ENCODE measurements at regions not wholly inside any gene's neighbourhood (a gene's known extent, or its start where the extent isn't known, plus 50 kb on each side); places are given as distances from the start of the nearest gene placed in this dataset.

GRCh38 chr12:22396735-22397134, 62.2 kb upstream of the ST8SIA1 start:
- FAIRE-seq (no peak), DNase-seq (no peak), ATAC-seq (no peak)
- H3K4me1 ChIP-seq, result no peaks in the 10 kb centered on the region
- intact Hi-C loops (cut with DNase I), result no loop called here
- H3K4me3 ChIP-seq, result no peak overlapping the region
- H3K9me3 ChIP-seq, result no peaks in the 10 kb centered on the region
- H3K27ac ChIP-seq, result no peak overlapping the region
- no peaks in the 10 kb centered on the region for H3K27me3 ChIP-seq
- TF ChIP-seq CTCF (IDR thresholded peaks at IDR 0.05), result no peak
- H3K36me3 ChIP-seq, result no peaks in the 10 kb centered on the region

- WGBS, 2 donors, result 40 to 71% methylated on average over 1 of the region's 1 CpG
- ATAC-seq (no peak), FAIRE-seq (no peak), DNase-seq (no peak)
- no peak for TF ChIP-seq CTCF (IDR thresholded peaks at IDR 0.05)
- intact Hi-C loops (cut with DNase I), result no loop called here
- H3K27me3 ChIP-seq, result no peaks in the 10 kb centered on the region
- no peaks in the 10 kb centered on the region for H3K36me3 ChIP-seq
- H3K9me3 ChIP-seq, result no peaks in the 10 kb centered on the region
- H3K27ac ChIP-seq, result no peak overlapping the region
- H3K4me1 ChIP-seq, result no peaks in the 10 kb centered on the region
- H3K4me3 ChIP-seq, result no peak overlapping the region
Observed at GRCh38 chr12:22396253-22396652, 61.7 kb upstream of the ST8SIA1 start.

GRCh38 chr12:22395666-22396065, 61.2 kb upstream of the ST8SIA1 start:
- H3K4me3 ChIP-seq, result no peak overlapping the region
- TF ChIP-seq CTCF (IDR thresholded peaks at IDR 0.05), result no peak
- ATAC-seq (peak in 1 of 4 donors; percentile 52), DNase-seq (no peak), FAIRE-seq (no peak)
- no peak overlapping the region for H3K27ac ChIP-seq
- H3K4me1 ChIP-seq, result no peaks in the 10 kb centered on the region
- no peaks in the 10 kb centered on the region for H3K9me3 ChIP-seq
- intact Hi-C loops (cut with DNase I), result no loop called here
- no peaks in the 10 kb centered on the region for H3K36me3 ChIP-seq
- no peaks in the 10 kb centered on the region for H3K27me3 ChIP-seq

Data from pancreas (tissue), 10 donors.